GM19372 (cell line): ENCODE measurements at regions not wholly inside any gene's neighbourhood (a gene's known extent, or its start where the extent isn't known, plus 50 kb on each side); places are given as distances from the start of the nearest gene placed in this dataset.
"Not testable (repeated sequence)": the region's sequence is repeated elsewhere in the genome, so short reads cannot be mapped to it uniquely, and the experiment has no call there.

Experiments
- ATAC-seq: cut with Tn5 transposase; IDR thresholded peaks from one replicate; pipeline ENCODE4 v1.9.1; 2021; ENCODE audit warnings: mild to moderate bottlenecking, low read depth, moderate library complexity; ENCODE audit not compliant: unreplicated experiment

- no peak for ATAC-seq
Measured at GRCh38 chr4:71081192-71081591, 87.7 kb downstream of the DCK start.

GRCh38 chr4:71093745-71094144, 100.3 kb downstream of the DCK start:
- no peak for ATAC-seq

- ATAC-seq: no peak
Measured at GRCh38 chr4:71094201-71094600, 100.8 kb downstream of the DCK start.

GRCh38 chr4:71095141-71095540, 101.7 kb downstream of the DCK start:
- ATAC-seq: no peak

GRCh38 chr4:71095545-71095944, 102.1 kb downstream of the DCK start:
- peak; percentile 54 for ATAC-seq

GRCh38 chr4:71107726-71108125, 114.3 kb downstream of the DCK start:
- no peak for ATAC-seq

- no peak for ATAC-seq
Measured at GRCh38 chr4:71110499-71110898, 117.0 kb downstream of the DCK start.

- ATAC-seq: not testable (repeated sequence)
Measured at GRCh38 chr4:71111133-71111532, 117.7 kb downstream of the DCK start.

- no peak for ATAC-seq
Measured at GRCh38 chr4:71113294-71113693, 119.8 kb downstream of the DCK start.

GRCh38 chr4:71120831-71121524, 127.5 kb downstream of the DCK start:
- no peak for ATAC-seq

GRCh38 chr4:71123951-71124350, 130.5 kb downstream of the DCK start:
- no peak for ATAC-seq

- ATAC-seq: no peak
Measured at GRCh38 chr4:71125137-71125536, 131.7 kb downstream of the DCK start.

- no peak for ATAC-seq
Measured at GRCh38 chr4:71126719-71127118, 133.3 kb downstream of the DCK start.

- ATAC-seq: no peak
Measured at GRCh38 chr4:71130827-71131603, 137.6 kb downstream of the DCK start.

GRCh38 chr4:71132486-71132885, 139.0 kb downstream of the DCK start:
- no peak for ATAC-seq

GRCh38 chr4:71133491-71133890, 140.0 kb downstream of the DCK start:
- ATAC-seq: no peak

- ATAC-seq: no peak
Measured at GRCh38 chr4:71136071-71136470, 142.6 kb downstream of the DCK start.

GRCh38 chr4:71138007-71138615, 144.7 kb downstream of the DCK start:
- ATAC-seq: no peak

GRCh38 chr4:71140563-71140962, 147.1 kb downstream of the DCK start:
- no peak for ATAC-seq

GRCh38 chr4:71141125-71141524, 147.7 kb downstream of the DCK start:
- no peak for ATAC-seq

GRCh38 chr4:71147261-71147660, 153.8 kb downstream of the DCK start:
- ATAC-seq: no peak

- ATAC-seq: no peak
Measured at GRCh38 chr4:71148545-71148944, 155.1 kb downstream of the DCK start.
